ENCODE measurements at regions not wholly inside any gene's neighbourhood (a gene's known extent, or its start where the extent isn't known, plus 50 kb on each side); places are given as distances from the start of the nearest gene placed in this dataset.

DNA sequence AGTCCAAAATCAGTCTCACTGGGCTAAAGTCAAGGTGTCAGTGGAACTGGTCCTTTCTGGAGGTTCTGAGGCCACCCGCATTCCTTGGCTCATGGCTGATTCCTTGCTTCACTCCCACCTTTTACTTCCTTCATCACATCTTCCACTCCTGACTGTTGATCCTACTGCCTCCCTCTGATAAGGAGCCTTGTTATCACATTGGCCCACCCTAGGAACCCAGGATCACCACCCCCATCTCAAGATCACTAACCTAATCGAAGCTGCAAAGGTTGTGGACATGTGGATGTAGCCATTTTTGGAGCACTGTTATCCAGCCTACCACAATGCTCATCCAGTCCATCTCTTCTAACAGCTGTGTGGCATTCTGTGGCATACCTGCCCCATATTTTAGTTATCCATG lies 87.2 kb downstream of the TNFAIP3 start:
- no peak for TF ChIP-seq POLR2A (IDR thresholded peaks at IDR 0.05)
- TF ChIP-seq, protein P1, sequence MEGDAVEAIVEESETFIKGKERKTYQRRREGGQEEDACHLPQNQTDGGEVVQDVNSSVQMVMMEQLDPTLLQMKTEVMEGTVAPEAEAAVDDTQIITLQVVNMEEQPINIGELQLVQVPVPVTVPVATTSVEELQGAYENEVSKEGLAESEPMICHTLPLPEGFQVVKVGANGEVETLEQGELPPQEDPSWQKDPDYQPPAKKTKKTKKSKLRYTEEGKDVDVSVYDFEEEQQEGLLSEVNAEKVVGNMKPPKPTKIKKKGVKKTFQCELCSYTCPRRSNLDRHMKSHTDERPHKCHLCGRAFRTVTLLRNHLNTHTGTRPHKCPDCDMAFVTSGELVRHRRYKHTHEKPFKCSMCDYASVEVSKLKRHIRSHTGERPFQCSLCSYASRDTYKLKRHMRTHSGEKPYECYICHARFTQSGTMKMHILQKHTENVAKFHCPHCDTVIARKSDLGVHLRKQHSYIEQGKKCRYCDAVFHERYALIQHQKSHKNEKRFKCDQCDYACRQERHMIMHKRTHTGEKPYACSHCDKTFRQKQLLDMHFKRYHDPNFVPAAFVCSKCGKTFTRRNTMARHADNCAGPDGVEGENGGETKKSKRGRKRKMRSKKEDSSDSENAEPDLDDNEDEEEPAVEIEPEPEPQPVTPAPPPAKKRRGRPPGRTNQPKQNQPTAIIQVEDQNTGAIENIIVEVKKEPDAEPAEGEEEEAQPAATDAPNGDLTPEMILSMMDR (IDR thresholded peaks at IDR 0.05) = no peak
